SK-N-SH (cell line): ENCODE measurements at regions not wholly inside any gene's neighbourhood (a gene's known extent, or its start where the extent isn't known, plus 50 kb on each side); places are given as distances from the start of the nearest gene placed in this dataset.

Source experiments
- CTCF ChIA-PET: fragments of 300-600, 350-600 bp; formaldehyde crosslinking; extraction: SDS; loops from one replicate; lab custom pipeline; 2021; lab: Yijun Ruan, JAX
- POLR2A ChIA-PET: fragments of 350-600 bp; sonication (Branson Sonifier 250); formaldehyde crosslinking; extraction: SDS; loops from one replicate; lab custom pipeline; 2020; ENCODE audit warnings: antibody characterized with exemption, inconsistent platforms; lab: Yijun Ruan, JAX
- DNase-seq: peaks from one replicate; pipeline ENCODE4 v3.0.0; 2012
- H2AFZ ChIP-seq: fragments of 200-600 bp; sonication (generic); 2 replicates; pipeline ENCODE4 v1.8.1; 2016; ENCODE audit warnings: antibody characterized with exemption, mild to moderate bottlenecking, low read depth
- H3F3A ChIP-seq: fragments of 200-600 bp; sonication (generic); replicated peaks from 2 replicates; pipeline ENCODE3; 2016; ENCODE audit warnings: antibody characterized with exemption, mild to moderate bottlenecking; ENCODE audit not compliant: insufficient read depth
- H3K27ac ChIP-seq, 2 experiments: fragments of 200-500 bp in 1 of 2; fragments of 200-600 bp in 1 of 2; sonication (Bioruptor generic) in 1 of 2; sonication (generic), shearing (Covaris generic) in 1 of 2; 2 replicates each; pipeline versions ENCODE4 v1.5.1 to v1.6.1; 2014 to 2016; ENCODE audit warnings: low read depth in 2 of 2, inconsistent platforms in 1 of 2, low read length in 1 of 2, mild to moderate bottlenecking in 1 of 2, mixed read lengths in 1 of 2
- H3K27me3 ChIP-seq: fragments of 200-600 bp; sonication (generic), shearing (Covaris generic); 2 replicates; pipeline ENCODE4 v1.6.1; 2016; ENCODE audit warnings: mixed run types; ENCODE audit not compliant: insufficient read depth
- H3K36me3 ChIP-seq, 2 experiments: fragments of 200-500 bp in 1 of 2; fragments of 200-600 bp in 1 of 2; sonication (Bioruptor generic) in 1 of 2; sonication (generic) in 1 of 2; replicated peaks in 1 of 2; 2 replicates each; pipeline versions ENCODE3 to v1.5.1; 2014 to 2016; ENCODE audit warnings: low read length in 1 of 2, mild to moderate bottlenecking in 1 of 2; ENCODE audit not compliant: insufficient read depth in 2 of 2, control insufficient read depth in 1 of 2
- H3K4me1 ChIP-seq, 2 experiments: fragments of 200-500 bp in 1 of 2; fragments of 200-600 bp in 1 of 2; sonication (Bioruptor generic) in 1 of 2; sonication (generic), shearing (Covaris generic) in 1 of 2; 2 replicates each; pipeline versions ENCODE4 v1.5.1 to v1.6.1; 2014 to 2016; ENCODE audit warnings: low read depth in 1 of 2, low read length in 1 of 2, mixed run types in 1 of 2; ENCODE audit not compliant: insufficient read depth in 2 of 2, control insufficient read depth in 1 of 2
- H3K4me2 ChIP-seq: fragments of 200-600 bp; sonication (generic), shearing (Covaris generic); 2 replicates; pipeline ENCODE4 v1.6.1; 2017; ENCODE audit warnings: mixed run types
- H3K4me3 ChIP-seq, 2 experiments: fragments of 200-500 bp in 1 of 2; fragments of 200-600 bp in 1 of 2; sonication (Bioruptor generic) in 1 of 2; sonication (generic), shearing (Covaris generic) in 1 of 2; 2 replicates each; pipeline versions ENCODE4 v1.5.1 to v1.8.1; 2014 to 2016; ENCODE audit warnings: low read depth in 2 of 2, inconsistent platforms in 1 of 2, low read length in 1 of 2, mild to moderate bottlenecking in 1 of 2, mixed read lengths in 1 of 2, moderate library complexity in 1 of 2
- H3K79me2 ChIP-seq: fragments of 200-600 bp; sonication (generic); 2 replicates; pipeline ENCODE4 v1.8.1; 2017; ENCODE audit warnings: mild to moderate bottlenecking; ENCODE audit not compliant: insufficient read depth
- H3K9ac ChIP-seq: fragments of 200-600 bp; sonication (generic); 2 replicates; pipeline ENCODE4 v1.6.1; 2017; ENCODE audit warnings: mixed run types
- H3K9me2 ChIP-seq: fragments of 200-600 bp; sonication (generic); 2 replicates; pipeline ENCODE4 v1.6.1; 2017; ENCODE audit warnings: mixed run types
- H3K9me3 ChIP-seq: fragments of 200-600 bp; sonication (generic); 2 replicates; pipeline ENCODE4 v1.6.1; 2017; ENCODE audit warnings: mixed run types, mild to moderate bottlenecking, moderate library complexity
- H4K20me1 ChIP-seq: fragments of 200-600 bp; sonication (generic); 2 replicates; pipeline ENCODE4 v1.6.1; 2017; ENCODE audit warnings: mild to moderate bottlenecking, mixed run types; ENCODE audit not compliant: insufficient read depth
- CHD2 ChIP-seq: fragments of 150-350 bp; IDR thresholded peaks from 2 replicates; pipeline ENCODE4 v1.6.1; 2018; ENCODE audit warnings: low read length; ENCODE audit not compliant: partially characterized antibody
- EZH2phosphoT487 ChIP-seq: fragments of 200-600 bp; sonication (generic); IDR thresholded peaks from 2 replicates; pipeline ENCODE4 v1.6.1; 2017; ENCODE audit warnings: low read depth, mixed run types, mild to moderate bottlenecking, antibody characterized with exemption, moderate library complexity, borderline replicate concordance
- FOSL2 ChIP-seq: IDR thresholded peaks from 2 replicates; pipeline ENCODE4 v1.4.0; 2012; ENCODE audit warnings: low read depth, mild to moderate bottlenecking, moderate library complexity, borderline replicate concordance
- FOXJ3 ChIP-seq: sonication (generic); formaldehyde crosslinking; IDR thresholded peaks from 2 replicates; pipeline ENCODE4 v1.5.1; 2020; ENCODE audit warnings: mild to moderate bottlenecking, missing genetic modification reagents
- FOXM1 ChIP-seq: IDR thresholded peaks from 2 replicates; pipeline ENCODE4 v1.4.0; 2012; ENCODE audit warnings: low read depth, mild to moderate bottlenecking
- GATA2 ChIP-seq: sonication (generic); formaldehyde crosslinking; IDR thresholded peaks from 2 replicates; pipeline ENCODE4 v1.5.0; 2020; ENCODE audit warnings: mild to moderate bottlenecking, missing genetic modification reagents
- JUND ChIP-seq: IDR thresholded peaks from 2 replicates; pipeline ENCODE4 v1.4.0; 2012
- NRF1 ChIP-seq: IDR thresholded peaks from 2 replicates; pipeline ENCODE4 v1.6.1; 2012; ENCODE audit warnings: low read depth, mild to moderate bottlenecking, low read length
- RCOR1 ChIP-seq: fragments of 150-350 bp; IDR thresholded peaks from 2 replicates; pipeline ENCODE4 v1.6.1; 2017; ENCODE audit warnings: antibody characterized with exemption, low read length
- SIN3A ChIP-seq: IDR thresholded peaks from 2 replicates; pipeline ENCODE4 v1.6.1; 2012; ENCODE audit warnings: low read depth, mild to moderate bottlenecking, low read length, moderate library complexity, borderline replicate concordance
- TAF1 ChIP-seq: IDR thresholded peaks from 2 replicates; pipeline ENCODE4 v1.6.1; 2012; ENCODE audit warnings: low read depth, mild to moderate bottlenecking, low read length, moderate library complexity, borderline replicate concordance
- YY1 ChIP-seq: IDR thresholded peaks from 2 replicates; pipeline ENCODE4 v1.4.0; 2012; ENCODE audit warnings: low read depth, mild to moderate bottlenecking
- WGBS: methylation state at CpG from one replicate; pipeline ENCODE4 v1.1.6; 2017; ENCODE audit warnings: low lambda C conversion rate; 5-methylcytosine and 5-hydroxymethylcytosine counted together
- TF ChIP-seq, protein P1 (sequence below): fragments of 150-350 bp; IDR thresholded peaks from 2 replicates; pipeline ENCODE4 v1.6.1; 2017; ENCODE audit warnings: antibody characterized with exemption, low read length, low read depth, borderline replicate concordance
- TF ChIP-seq, protein P2 (sequence below): IDR thresholded peaks from 2 replicates; pipeline ENCODE4 v1.4.0; 2012; ENCODE audit warnings: low read depth, borderline replicate concordance
- TF ChIP-seq, protein P3 (sequence below): IDR thresholded peaks from 2 replicates; pipeline ENCODE4 v1.4.0; 2012; ENCODE audit warnings: low read depth
- TF ChIP-seq, protein P4 (sequence below): fragments of 200-600 bp; sonication (generic); IDR thresholded peaks from 2 replicates; pipeline ENCODE4 v1.6.1; 2017; ENCODE audit warnings: antibody characterized with exemption, mild to moderate bottlenecking, moderate library complexity
- TF ChIP-seq, protein P5 (sequence below): IDR thresholded peaks from 2 replicates; pipeline ENCODE4; 2012
- TF ChIP-seq, protein P6 (sequence below): fragments of 150-350 bp; IDR thresholded peaks from 2 replicates; pipeline ENCODE4 v1.6.1; 2016; ENCODE audit warnings: mild to moderate bottlenecking, low read depth, low read length

DNA sequence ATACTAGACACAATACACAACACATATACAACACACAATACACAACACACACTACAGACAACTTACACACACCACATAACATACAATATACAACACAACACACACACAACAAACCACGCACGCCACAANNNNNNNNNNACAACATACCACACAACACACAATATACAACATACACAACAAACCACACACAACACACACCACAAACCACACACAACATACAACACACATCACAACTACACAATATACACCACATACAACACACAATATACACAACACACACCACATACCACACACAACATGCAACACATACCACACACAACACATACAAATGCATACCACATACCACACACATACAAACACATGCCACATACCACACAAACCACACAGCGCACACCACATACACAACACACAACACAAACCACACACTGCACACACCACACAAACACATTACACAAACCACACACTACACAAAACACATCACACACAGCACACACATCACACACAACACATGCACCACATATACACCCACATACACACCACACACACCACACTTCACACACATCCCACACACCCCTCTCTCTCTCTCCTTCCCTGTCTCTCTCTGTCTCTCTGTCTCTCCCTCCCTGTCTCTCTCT, 108.3 kb downstream of the ETS2 start:
- Histone ChIP-seq H3K4me2 (no peak overlapping the region), H4K20me1 (no peaks in the 10 kb centered on the region), H3K27ac (no peak overlapping the region), H3K79me2 (no peaks in the 10 kb centered on the region), H3K4me1 (peaks cover 0 to 14% of the 10 kb centered on the region in 2 experiments; a peak in 1 of 4 replicates), H3F3A (no peaks in the 10 kb centered on the region), H3K9ac (no peak overlapping the region), H2AFZ (no peak overlapping the region), H3K9me3 (no peaks in the 10 kb centered on the region), H3K36me3 (no peaks in the 10 kb centered on the region), H3K27me3 (no peaks in the 10 kb centered on the region), H3K4me3 (no peak overlapping the region), H3K9me2 (no peaks in the 10 kb centered on the region)
- no peak for DNase-seq
- WGBS = 74% methylated on average over 3 of the region's 3 CpGs
- ChIA-PET POLR2A (no interaction called here), CTCF (no interaction called here)
- TF ChIP-seq GATA2 (no peak), YY1 (no peak), CHD2 (no peak), JUND (no peak), FOXJ3 (CRISPR knock-in tag) (no peak), EZH2phosphoT487 (no peak), NRF1 (no peak), FOXM1 (no peak), TAF1 (no peak), RCOR1 (no peak), SIN3A (no peak), FOSL2 (no peak)
- TF ChIP-seq, protein P1, sequence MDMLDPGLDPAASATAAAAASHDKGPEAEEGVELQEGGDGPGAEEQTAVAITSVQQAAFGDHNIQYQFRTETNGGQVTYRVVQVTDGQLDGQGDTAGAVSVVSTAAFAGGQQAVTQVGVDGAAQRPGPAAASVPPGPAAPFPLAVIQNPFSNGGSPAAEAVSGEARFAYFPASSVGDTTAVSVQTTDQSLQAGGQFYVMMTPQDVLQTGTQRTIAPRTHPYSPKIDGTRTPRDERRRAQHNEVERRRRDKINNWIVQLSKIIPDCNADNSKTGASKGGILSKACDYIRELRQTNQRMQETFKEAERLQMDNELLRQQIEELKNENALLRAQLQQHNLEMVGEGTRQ = no peak
- TF ChIP-seq, protein P2, sequence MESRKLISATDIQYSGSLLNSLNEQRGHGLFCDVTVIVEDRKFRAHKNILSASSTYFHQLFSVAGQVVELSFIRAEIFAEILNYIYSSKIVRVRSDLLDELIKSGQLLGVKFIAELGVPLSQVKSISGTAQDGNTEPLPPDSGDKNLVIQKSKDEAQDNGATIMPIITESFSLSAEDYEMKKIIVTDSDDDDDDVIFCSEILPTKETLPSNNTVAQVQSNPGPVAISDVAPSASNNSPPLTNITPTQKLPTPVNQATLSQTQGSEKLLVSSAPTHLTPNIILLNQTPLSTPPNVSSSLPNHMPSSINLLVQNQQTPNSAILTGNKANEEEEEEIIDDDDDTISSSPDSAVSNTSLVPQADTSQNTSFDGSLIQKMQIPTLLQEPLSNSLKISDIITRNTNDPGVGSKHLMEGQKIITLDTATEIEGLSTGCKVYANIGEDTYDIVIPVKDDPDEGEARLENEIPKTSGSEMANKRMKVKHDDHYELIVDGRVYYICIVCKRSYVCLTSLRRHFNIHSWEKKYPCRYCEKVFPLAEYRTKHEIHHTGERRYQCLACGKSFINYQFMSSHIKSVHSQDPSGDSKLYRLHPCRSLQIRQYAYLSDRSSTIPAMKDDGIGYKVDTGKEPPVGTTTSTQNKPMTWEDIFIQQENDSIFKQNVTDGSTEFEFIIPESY = no peak
- TF ChIP-seq, protein P3, sequence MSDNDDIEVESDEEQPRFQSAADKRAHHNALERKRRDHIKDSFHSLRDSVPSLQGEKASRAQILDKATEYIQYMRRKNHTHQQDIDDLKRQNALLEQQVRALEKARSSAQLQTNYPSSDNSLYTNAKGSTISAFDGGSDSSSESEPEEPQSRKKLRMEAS = no peak
- TF ChIP-seq, protein P4, sequence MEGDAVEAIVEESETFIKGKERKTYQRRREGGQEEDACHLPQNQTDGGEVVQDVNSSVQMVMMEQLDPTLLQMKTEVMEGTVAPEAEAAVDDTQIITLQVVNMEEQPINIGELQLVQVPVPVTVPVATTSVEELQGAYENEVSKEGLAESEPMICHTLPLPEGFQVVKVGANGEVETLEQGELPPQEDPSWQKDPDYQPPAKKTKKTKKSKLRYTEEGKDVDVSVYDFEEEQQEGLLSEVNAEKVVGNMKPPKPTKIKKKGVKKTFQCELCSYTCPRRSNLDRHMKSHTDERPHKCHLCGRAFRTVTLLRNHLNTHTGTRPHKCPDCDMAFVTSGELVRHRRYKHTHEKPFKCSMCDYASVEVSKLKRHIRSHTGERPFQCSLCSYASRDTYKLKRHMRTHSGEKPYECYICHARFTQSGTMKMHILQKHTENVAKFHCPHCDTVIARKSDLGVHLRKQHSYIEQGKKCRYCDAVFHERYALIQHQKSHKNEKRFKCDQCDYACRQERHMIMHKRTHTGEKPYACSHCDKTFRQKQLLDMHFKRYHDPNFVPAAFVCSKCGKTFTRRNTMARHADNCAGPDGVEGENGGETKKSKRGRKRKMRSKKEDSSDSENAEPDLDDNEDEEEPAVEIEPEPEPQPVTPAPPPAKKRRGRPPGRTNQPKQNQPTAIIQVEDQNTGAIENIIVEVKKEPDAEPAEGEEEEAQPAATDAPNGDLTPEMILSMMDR = no peak
- TF ChIP-seq, protein P5, sequence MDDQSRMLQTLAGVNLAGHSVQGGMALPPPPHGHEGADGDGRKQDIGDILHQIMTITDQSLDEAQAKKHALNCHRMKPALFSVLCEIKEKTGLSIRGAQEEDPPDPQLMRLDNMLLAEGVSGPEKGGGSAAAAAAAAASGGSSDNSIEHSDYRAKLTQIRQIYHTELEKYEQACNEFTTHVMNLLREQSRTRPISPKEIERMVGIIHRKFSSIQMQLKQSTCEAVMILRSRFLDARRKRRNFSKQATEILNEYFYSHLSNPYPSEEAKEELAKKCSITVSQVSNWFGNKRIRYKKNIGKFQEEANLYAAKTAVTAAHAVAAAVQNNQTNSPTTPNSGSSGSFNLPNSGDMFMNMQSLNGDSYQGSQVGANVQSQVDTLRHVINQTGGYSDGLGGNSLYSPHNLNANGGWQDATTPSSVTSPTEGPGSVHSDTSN = no peak
- TF ChIP-seq, protein P6, sequence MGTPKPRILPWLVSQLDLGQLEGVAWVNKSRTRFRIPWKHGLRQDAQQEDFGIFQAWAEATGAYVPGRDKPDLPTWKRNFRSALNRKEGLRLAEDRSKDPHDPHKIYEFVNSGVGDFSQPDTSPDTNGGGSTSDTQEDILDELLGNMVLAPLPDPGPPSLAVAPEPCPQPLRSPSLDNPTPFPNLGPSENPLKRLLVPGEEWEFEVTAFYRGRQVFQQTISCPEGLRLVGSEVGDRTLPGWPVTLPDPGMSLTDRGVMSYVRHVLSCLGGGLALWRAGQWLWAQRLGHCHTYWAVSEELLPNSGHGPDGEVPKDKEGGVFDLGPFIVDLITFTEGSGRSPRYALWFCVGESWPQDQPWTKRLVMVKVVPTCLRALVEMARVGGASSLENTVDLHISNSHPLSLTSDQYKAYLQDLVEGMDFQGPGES = no peak
